GM11168 (cell line): ENCODE measurements at regions not wholly inside any gene's neighbourhood (a gene's known extent, or its start where the extent isn't known, plus 50 kb on each side); places are given as distances from the start of the nearest gene placed in this dataset.

Source experiments
- in situ Hi-C: fragments of 300-500 bp; cut with MboI; formaldehyde crosslinking; loops from one replicate; pipeline ENCODE4 v1.12.0; 2022; ENCODE audit warnings: low sequenced_read_pairs; ENCODE audit not compliant: unreplicated experiment

DNA sequence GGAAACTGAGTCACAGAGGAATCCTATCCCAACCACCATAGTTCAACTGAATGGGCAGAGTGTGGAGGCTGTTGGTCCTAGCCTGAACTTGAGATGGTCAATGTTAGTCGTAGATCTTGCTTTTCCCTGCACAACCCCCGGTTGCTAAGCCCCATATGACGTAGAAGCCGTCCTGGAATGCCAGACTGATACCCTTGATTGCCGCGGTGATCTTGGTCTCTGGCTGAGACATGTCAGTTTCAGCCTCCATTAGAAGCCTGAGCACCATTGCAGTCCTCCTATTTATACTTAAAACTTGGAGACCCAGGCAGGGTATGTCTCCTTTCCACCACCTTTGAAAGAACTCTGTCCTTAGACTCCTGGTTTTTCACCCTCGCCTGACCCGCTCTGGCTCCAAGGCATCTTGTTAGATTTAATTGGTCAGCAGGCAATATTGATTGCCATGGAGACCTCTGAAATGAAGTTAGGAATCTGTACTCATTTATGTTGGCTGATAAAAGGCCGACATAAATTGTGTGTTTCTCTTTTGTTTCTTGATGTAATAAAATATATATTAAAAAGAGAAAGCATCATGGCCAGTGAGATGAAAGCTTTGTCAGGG is 53.4 kb downstream of the RPLP1 start:
- in situ Hi-C loops, result no loop called here

- in situ Hi-C loops, result no loop called here
These were observed 56.0 kb downstream of the RPLP1 start for GRCh38 chr15:69508659-69509058.

DNA sequence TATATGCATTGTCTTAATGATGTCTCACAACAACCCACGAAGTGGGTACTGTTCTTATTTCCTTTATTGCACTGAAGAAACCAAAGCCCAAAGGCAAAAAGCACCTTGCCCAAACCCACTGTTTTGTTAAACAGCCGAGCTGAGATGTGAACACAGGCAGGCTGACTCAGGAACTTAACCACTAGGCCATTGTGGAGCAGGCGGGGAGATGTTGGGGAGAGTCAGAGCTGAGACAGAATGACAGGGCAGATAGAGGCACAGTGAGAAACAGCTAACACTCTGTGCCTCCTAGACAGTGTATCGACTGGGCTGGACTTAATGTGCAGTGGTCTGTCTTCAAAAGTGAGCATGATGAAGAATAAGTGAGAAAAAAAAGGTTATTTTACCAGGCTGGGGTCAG is 56.5 kb downstream of the RPLP1 start:
- in situ Hi-C loops, result no loop called here

DNA sequence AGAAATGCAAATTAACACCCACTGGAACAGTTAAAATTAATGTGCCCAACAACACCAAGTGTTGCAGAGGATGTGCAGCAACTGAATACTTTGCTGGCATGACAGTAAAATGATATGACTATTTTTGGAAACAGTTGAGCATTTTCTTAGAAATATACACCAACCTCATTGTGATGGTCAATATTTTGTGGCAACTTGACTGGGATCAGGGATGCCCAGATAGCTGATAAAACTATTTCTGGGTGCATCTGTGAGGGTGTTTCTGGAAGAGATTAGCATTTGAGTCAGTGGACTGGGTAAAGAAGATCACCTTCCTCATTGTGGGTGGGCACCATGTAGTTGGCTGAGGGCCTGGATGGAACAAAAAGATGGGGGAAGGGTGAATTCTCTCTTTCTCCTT is 57.9 kb downstream of the RPLP1 start:
- in situ Hi-C loops, result no loop called here

- in situ Hi-C loops, result no loop called here
These were observed 58.4 kb downstream of the RPLP1 start for GRCh38 chr15:69511015-69511414.

- in situ Hi-C loops, result no loop called here
These were observed 59.2 kb downstream of the RPLP1 start for GRCh38 chr15:69511716-69512340.

- in situ Hi-C loops, result no loop called here
These were observed 60.9 kb downstream of the RPLP1 start for GRCh38 chr15:69513450-69513960.

- in situ Hi-C loops, result no loop called here
These were observed 61.4 kb downstream of the RPLP1 start for GRCh38 chr15:69513986-69514385.

GRCh38 chr15:69515508-69515907 is 62.9 kb downstream of the RPLP1 start:
- in situ Hi-C loops, result no loop called here

DNA sequence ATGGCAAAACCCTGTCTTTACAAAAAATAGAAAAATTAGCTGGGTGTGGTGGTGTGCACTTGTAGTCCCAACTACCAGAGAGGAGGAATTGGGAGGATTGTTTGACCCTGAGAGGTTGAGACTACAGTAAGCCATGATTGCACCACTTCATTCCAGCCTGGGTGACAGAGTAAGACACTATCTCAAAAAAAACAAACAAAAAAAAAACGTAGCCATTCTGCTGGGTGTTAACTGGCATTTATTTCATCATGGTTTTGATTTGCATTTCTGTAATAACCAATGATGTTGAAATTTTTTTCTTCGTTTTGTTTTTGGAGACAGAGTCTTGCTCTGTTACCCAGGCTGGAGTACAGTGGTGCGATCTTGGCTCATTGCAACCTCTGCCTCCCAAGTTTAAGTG is 63.3 kb downstream of the RPLP1 start:
- in situ Hi-C loops, result no loop called here

DNA sequence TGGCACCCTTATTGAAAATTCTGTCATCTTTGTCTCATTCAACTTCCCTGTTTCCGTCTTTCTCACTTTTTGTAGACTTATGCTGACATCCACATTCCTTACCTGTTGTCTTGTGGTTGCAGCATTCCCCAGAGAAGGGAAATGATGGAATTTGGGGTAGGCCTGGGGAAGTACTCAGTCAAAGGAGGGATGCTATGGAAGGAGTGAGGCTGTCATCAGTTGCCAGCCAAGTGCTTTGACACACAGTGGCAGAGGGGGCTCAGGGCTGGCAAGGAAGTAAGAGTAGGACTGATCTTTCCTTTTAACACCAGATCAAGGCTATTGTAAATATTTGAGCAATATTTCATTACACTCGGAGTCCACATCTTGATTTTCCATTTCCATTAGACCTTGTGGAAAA is 64.4 kb downstream of the RPLP1 start:
- in situ Hi-C loops, result no loop called here

DNA sequence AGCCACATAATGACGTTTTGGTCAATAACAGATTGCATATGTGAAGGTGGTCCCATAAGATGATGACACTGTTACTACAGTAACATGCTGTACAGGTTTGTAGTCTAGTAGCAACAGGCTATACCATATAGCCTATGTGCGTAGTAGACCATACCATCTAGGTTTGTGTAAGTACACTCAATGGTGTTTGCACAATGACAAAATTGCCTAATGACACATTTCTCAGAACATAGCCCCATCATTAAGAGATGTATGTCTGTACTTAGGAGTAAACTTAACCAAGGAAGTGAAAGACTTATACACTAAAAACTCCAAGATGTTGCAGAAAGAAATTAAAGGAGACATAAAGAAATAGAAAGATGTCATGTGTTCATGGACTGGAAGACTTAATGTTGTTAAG is 66.2 kb downstream of the RPLP1 start:
- in situ Hi-C loops, result no loop called here

DNA sequence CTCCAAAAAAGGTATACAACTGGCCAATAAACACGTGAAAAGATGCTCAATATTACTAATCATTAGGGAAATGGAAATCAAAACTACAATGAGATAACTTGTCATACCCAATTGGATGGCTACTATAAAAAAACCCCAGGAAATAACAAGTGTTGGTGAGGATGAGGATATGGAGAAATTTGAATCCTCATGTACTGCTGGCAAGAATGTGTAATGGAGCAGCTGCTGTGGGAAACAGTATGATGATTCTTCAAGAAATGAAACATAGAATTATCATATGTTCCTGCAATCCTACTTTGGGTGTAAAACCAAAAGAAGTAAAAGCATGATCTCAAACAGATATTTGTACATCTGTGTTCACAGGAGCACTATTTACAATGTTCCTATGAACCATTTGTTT is 67.4 kb downstream of the RPLP1 start:
- in situ Hi-C loops, result no loop called here

- in situ Hi-C loops, result no loop called here
These were observed 69.7 kb downstream of the RPLP1 start for GRCh38 chr15:69522361-69522760.

GRCh38 chr15:69523010-69524001 is 70.7 kb downstream of the RPLP1 start:
- in situ Hi-C loops, result no loop called here

- in situ Hi-C loops, result no loop called here
These were observed 71.7 kb downstream of the RPLP1 start for GRCh38 chr15:69524296-69524695.

- in situ Hi-C loops, result no loop called here
These were observed 72.2 kb downstream of the RPLP1 start for GRCh38 chr15:69524814-69525213.

- in situ Hi-C loops, result no loop called here
These were observed 72.9 kb downstream of the RPLP1 start for GRCh38 chr15:69525543-69525942.

- in situ Hi-C loops, result no loop called here
These were observed 73.8 kb downstream of the RPLP1 start for GRCh38 chr15:69526081-69527061.

GRCh38 chr15:69529141-69529540 is 76.5 kb downstream of the RPLP1 start:
- in situ Hi-C loops, result no loop called here
